Middle frontal gyrus (tissue), 1 donor: ENCODE measurements at regions not wholly inside any gene's neighbourhood (a gene's known extent, or its start where the extent isn't known, plus 50 kb on each side); places are given as distances from the start of the nearest gene placed in this dataset.

Experiments
- DNase-seq: peaks from one replicate; pipeline ENCODE4 v3.0.0-alpha.2; 2015; ENCODE audit warnings: low spot score; ENCODE audit errors: extremely low spot score

DNA sequence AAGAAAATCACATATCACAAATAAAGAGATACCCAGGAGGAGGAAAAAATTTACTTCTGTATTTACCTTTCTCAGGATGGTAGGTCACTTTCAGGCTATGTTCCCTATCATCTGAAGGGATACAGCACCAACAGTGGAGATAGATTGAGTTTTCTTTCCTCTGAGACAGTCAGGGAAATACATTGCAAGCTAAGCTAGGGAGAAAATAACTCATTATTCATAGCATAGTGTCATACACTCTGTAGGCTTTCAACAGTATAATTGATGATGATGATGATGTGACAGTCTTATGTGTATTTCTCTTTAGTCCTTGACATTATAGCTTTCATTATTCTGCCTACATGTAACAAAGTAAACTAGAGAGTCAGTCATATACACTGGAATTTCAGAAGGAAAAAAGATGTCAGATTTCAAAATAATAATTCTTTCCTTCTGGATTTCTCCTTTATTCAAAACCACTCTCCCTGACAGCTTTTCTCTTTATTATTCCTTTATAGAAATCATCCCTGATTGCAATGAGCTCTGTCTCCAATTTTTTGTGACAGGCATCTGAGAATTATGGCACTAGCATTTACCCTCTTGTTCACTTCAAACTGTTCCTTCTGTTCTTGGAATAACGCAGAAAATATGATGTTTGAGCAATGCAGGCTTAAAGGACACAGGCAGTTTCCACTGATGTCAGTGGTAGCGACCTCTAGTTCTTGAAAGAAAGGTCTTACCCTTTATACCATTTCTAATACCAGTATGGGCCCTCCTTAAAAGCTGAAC is 169.1 kb upstream of the EPHA5 start:
- no peak for DNase-seq

DNA sequence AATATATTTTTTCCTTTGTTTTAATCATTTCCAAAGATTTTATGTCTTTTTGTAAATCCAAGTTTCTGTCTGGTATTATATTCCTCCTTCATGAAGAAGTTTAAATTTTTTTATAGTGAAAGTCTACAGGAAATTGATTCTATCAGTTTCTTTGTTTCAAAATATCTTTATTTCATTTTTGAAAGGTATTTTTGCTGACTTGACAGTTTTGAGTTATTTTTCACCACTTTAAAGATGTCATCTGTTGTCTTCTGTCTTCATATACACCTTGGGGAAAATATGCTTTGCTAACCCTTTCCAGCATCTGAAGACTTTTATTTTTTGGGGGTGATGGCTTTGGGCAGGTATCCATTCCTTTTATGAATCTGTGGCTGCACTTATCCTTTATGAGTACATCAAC is 164.4 kb upstream of the EPHA5 start:
- DNase-seq: no peak

DNA sequence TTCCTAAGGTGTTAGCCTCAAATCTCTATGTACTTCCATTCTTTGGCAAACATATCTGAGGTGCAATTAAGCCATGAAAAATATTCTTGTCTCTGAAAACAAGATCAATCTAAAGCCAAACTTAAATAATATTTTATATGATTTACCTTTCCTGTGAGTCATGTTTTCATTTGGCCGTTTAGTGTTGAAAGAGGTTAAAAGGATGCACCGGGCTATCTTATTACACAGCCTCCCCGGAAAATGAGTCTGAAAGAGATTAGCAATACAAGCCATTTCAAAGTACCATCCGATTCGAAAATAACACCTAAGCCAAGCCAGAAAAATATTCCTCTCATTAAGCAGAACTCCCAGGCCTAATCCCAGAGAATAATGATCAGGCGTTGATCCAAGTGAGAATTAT is 161.5 kb upstream of the EPHA5 start:
- DNase-seq: no peak

DNA sequence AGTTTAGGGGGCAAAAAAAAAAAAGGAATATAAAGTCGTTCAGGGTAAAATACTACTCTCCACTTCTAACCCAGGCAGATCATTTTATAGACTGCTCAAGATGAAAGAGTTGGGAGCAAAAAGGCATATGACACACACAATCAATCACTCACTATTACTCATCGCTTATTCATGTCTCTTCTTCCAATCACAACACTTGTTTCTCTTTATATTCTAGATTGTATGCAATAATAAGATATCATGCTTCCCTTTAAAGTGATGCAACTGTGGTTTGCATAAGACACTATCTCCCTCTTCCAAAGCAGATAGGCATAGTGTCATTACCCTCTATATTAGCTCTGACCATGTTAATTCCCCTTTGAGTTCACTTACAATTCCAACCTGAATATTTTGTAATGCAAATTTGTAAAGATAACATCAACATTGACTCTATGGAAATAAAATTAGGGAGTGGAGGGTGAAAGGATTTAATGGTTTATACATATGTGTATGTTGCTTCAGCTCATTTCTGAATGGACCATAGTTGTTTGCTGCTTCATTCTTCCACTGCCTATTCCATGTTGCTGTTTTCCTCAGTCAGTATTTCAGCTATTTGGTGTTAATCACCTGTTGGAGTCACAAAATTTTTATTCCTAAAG is 154.9 kb upstream of the EPHA5 start:
- no peak for DNase-seq

DNA sequence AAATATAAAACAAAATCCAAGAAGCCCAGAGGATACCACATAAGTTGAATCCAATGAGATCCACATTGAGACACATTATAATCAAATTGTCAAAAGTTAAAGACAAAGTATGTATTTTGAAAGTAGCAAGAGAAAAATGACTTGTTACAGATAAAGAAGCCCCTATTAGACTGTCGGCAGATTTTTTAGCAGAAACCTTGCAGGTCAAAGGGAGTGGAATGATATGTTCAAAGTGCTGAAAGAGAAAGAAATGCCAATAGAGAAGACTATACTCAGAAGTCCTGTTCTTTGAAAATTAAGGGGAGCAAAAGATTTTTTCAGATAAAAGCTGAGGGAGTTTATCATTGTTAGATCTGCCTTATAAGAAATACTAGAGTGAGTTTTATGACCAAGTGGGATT is 148.9 kb upstream of the EPHA5 start:
- DNase-seq: no peak

DNA sequence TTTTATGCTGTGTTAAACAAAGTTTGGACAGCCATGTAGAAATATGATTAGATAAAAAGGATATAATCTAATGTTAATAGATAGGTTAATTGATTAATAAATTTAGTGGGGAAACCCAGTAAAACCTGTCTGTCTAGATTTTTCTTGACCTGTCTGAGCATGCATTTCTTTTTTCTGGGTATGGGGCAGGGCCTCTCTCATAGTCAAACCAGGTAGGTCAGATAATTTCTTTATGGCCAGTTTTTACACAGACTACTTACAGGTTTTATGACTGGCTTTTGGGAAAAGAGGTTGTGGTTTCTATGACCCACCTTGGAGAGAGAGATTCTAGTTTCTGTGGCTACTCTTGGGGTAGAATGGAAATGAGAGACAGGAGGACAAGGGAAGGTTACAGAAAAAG is 135.6 kb upstream of the EPHA5 start:
- DNase-seq: no peak

DNA sequence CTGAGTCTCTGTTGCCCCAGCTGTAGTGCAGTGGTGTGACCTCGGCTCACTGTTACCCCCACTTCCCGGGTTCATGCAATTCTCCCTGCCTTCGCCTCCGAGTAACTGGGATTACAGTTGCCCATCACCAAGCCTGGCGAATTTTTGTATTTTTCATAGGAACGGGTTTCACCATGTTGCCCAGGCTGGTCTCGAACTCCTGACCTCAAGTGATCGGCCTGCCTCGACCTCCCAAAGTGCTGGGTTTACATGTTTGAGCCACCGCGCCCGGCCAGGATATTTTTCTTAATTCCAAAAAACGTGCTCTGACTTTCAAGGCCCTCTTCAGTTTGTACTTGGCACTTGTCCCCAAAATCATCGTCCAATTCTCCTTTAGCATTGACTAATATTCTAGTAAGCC is 129.2 kb upstream of the EPHA5 start:
- no peak for DNase-seq

DNA sequence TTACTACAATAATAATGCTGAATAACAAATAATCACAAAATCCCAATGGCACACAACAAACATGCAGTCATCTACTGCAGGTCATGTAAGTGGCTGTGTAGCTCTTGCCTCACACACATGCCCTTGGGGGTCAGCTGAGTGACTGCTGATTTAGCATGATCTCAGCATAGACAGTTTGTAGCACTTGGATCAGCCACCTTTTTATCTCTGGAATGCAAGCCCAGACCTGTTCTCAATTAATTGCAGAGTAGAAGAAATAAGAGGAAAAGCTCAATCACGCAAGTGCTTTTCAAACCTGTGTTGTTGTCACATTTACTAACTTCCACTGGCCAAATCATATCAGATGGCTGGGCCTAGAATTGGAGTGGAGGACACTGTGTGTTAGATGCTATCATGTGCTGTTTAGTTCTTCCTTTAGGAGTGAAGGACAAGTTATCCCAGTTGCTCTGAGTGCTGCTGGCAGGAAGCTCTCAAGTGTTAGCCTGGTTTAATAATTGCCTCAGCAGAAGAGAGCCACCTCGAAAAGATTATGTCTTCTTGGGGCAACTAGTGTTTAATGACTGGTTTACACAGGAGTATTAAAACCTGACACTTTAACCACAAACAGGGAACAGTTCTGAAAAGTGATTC is 128.3 kb upstream of the EPHA5 start:
- DNase-seq: no peak

DNA sequence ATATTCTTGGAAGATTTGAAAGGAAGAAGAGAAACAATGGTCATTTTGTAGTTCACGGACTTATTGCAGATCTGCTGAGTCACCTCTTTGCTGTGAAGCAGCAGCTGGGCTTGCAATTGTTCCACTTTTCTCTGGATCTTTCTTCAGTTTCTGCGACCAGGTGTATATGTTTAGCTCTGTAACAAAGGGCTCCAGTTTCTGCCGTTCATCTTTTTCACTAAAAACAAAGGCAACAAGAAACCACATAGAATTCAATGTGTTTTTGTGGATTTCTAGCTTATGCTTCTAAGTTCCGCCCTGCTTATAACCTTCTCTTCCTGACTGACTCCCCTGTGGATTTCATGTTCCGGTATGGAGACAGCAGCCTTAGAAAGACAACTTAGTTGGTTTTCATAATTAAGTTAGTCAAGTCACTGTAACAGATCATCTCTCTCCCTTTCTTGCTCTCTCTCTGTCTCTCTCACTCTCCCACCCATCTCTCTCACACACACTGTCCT is 121.6 kb upstream of the EPHA5 start:
- no peak for DNase-seq

DNA sequence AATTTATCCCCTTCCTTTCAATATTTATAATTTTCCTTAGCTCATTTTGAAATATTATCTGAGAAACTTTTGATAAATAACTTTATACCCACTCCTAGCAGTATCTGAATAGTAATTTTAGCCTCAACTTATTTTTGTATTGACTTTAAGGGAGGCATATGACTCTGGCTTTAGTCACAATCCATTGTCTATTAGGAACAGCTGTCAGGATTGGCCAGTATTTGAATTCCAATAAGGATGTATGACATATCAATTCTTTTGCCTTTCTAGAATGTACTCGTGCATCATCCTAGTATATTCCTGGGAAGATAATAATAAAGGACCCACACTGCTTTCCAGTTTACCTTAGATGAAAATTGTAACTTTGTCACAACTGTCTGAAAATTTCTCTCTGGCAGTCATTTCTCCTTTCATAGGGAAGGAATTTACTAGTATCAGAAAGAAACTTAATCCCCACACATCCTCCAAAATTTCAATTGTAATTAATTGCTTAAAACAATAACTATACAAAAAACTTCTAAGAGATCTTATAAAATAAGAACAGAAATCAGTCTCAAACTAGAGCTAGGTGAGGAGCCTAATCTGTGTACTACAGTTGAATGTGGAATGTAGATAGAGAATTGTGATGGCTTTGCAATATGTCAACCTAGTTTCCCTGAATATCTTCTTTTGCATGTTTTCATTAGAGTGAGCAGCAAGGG is 121.0 kb upstream of the EPHA5 start:
- no peak for DNase-seq

DNA sequence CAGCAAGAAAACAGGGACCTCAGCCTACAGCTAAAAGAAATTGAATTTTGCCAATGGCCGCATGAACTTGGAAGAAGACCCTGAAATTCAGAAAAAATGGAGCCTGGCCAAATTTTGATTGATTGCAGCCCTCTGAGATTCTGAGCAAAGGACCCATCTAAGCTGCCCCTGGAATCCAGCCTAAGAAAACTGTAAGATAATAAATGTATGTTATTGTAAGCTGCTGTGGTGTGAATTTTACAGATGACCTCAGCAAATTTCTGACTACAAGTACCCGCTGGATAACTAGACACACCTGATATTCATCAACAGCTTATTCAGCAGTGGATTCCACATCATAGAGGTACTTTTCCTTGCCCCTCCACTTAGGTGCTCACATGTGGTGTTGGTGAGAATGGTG is 119.5 kb upstream of the EPHA5 start:
- DNase-seq: no peak

DNA sequence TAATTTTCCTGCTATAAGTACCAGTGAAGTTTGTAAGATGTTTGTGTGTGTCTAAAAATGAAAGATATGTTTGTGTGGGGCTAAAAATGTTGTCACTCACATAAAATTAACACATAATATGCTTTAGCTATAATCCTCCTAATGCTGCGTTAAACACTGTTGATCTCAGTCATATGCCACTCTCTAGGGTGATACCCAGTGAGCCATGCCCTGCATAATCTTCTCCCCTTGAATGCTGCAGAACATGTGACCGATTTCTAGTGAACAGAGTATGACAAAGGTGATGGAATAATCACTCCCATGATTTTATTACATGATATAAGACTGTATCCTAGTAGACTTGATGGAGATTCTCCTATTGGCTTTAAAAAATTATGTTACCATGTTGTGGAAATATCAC is 119.1 kb upstream of the EPHA5 start:
- no peak for DNase-seq

DNA sequence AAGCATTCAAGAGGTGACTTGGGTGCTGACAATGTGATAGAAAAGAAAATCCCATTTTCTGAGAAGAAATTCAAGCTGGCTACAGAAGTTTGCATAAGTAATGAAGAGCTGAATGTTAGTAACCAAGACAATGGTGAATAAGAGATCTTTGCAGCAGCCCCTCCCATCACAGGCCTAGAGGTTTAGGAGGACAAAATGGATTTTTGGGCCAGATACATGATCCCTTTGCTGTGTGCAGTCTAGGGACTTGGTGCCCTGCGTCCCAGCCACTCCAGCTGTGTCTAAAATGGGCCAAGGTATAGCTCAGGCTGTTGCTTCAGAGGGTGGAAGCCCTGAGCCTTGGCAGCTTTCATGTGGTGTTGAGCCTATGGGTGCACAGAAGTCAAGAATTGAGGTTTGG is 107.0 kb upstream of the EPHA5 start:
- DNase-seq: no peak

DNA sequence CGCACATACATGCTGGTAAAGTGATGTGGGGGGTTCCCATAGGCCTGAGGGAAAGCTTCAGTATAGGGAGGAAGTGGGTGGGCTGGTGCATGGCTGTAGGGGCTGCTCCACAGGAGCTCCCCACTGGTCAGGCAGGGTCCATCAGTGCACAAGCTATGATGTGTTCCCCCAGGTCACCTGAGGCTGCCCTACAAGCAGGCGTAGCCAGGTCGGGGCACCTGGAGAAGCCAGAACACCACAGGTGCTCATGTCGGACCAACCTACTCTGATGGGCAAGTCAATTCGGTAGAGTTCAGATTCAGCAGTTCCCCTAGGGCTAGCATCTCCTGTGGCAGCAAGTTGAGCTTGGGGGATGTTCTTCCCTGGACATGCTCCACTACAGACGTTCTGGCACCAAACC is 103.3 kb upstream of the EPHA5 start:
- DNase-seq: no peak

DNA sequence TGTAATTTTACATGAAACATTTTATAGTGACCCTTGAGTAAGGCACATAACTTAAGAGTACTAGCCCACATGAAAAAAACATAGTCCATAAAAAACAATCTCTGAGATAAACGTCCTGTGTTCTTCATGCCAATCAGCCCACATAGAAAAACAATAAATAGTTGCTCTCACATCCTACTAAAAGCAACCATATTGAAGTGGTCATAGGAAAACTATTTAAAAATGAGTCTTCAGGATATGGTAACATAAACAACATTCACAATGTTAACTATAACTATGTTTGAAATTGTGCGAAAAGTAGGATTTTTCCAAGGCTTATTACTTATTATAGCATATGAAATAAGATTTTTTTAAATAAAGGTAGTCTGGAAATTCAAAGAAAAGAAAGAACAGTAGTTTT is 77.1 kb upstream of the EPHA5 start:
- DNase-seq: no peak

DNA sequence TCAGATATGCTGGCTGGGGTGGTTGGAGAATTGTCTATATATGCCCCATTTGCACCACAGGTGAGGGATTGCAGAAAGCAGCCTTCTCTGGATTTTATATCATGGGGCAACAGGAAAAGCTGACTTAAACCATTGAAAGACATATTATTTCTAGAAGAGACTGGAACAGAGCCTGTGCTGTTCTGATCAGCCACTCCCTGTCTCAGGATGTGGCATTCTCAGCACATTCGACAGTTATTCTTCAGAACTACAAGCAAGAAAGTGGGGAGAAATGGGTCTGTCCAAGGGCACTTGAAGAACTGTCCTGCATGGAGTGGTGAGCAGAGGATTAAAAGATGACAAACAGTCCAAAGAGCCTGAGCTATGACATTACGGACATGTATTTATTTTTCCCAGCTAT is 67.8 kb upstream of the EPHA5 start:
- DNase-seq: no peak

DNA sequence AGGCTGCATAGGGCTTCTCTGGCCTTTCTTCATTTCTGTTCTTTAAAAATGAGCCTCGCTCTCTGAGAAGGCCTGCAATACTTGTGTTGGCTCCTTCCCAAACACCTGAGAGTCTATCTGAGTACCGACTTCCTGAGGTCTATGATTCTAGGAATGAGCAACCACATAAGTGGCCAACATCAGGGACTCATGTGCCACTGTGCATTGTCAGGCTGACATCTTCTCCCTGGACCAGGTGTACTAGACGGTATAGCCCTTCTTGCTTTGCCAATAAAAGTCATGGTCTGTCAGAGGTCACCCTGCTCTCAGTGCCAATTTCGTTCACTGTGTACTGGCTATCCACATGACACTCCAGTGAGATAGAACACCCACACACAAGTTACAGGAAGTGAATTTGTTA is 67.4 kb upstream of the EPHA5 start:
- no peak for DNase-seq

DNA sequence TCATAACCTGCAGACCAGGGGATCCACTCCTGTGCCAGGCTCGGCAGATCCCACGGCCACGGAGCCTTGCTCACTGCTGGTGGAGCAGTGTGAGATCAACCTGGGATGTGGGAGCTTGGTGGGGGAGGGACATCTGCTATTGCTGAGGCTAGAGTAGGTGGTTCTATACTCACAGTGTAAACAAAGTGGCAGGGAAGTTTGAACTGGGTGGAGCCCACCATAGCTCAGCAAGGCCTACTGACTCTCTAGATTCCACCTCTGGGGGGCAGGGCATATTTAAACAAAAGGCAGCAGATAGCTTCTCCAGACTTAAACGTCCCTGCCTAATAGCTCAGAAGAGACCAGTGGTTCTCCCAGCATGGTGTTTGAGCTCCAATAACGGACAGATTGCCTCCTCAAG is 54.7 kb upstream of the EPHA5 start:
- no peak for DNase-seq
